Upper lobe of left lung (tissue), 4 donors: ENCODE measurements at regions not wholly inside any gene's neighbourhood (a gene's known extent, or its start where the extent isn't known, plus 50 kb on each side); places are given as distances from the start of the nearest gene placed in this dataset.

ENCODE experiments used
- EP300 ChIP-seq, 4 donors: sonication (generic); formaldehyde crosslinking; IDR thresholded peaks; one replicate each; pipeline ENCODE4 v1.5.1; 2017; ENCODE audit warnings: antibody characterized with exemption in 4 of 4, control low read depth in 2 of 4
- POLR2A ChIP-seq, 4 donors: fragments of 450-650 bp; IDR thresholded peaks; one replicate each; pipeline ENCODE4 v1.5.1; 2016 to 2017; ENCODE audit warnings: antibody characterized with exemption in 4 of 4, mild to moderate bottlenecking in 2 of 4
- TF ChIP-seq, protein P1 (sequence below), 6 experiments: fragments of 450-650 bp in 4 of 6; fragments of 200-600 bp in 2 of 6; sonication (generic) in 2 of 6; IDR thresholded peaks; one replicate each; pipeline ENCODE4 v1.5.1; 2016 to 2019; ENCODE audit warnings: antibody characterized with exemption in 6 of 6

DNA sequence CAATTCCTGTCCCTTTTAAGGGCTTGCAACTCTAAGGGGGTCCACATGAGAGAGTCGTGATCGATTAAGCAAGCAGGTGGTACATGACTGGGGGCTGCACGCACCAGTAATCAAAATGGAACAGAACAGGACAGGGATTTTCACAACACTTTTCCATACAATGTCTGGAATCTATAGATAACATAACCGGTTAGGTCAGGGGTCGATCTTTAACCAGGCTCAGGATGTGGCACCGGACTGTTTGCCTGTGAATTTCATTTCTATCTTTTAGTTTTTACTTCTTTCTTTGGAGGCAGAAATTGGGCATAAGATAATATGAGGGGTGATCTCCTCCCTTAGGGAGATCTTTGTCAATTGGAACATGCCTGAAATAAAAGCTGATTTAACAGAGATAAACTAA is 370.1 kb downstream of the IPMK start:
- TF ChIP-seq, protein P1, sequence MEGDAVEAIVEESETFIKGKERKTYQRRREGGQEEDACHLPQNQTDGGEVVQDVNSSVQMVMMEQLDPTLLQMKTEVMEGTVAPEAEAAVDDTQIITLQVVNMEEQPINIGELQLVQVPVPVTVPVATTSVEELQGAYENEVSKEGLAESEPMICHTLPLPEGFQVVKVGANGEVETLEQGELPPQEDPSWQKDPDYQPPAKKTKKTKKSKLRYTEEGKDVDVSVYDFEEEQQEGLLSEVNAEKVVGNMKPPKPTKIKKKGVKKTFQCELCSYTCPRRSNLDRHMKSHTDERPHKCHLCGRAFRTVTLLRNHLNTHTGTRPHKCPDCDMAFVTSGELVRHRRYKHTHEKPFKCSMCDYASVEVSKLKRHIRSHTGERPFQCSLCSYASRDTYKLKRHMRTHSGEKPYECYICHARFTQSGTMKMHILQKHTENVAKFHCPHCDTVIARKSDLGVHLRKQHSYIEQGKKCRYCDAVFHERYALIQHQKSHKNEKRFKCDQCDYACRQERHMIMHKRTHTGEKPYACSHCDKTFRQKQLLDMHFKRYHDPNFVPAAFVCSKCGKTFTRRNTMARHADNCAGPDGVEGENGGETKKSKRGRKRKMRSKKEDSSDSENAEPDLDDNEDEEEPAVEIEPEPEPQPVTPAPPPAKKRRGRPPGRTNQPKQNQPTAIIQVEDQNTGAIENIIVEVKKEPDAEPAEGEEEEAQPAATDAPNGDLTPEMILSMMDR (IDR thresholded peaks at IDR 0.05), result no peak
- TF ChIP-seq POLR2A (IDR thresholded peaks at IDR 0.05) (no peak), EP300 (IDR thresholded peaks at IDR 0.05) (no peak)
